Esophagus squamous epithelium (tissue), 4 donors: ENCODE measurements at regions not wholly inside any gene's neighbourhood (a gene's known extent, or its start where the extent isn't known, plus 50 kb on each side); places are given as distances from the start of the nearest gene placed in this dataset.

Source experiments
- CTCF ChIP-seq, 6 experiments: fragments of 450-650 bp in 4 of 6; fragments of 200-600 bp in 2 of 6; sonication (generic) in 2 of 6; IDR thresholded peaks; one replicate each; pipeline ENCODE4 v1.5.1; 2016 to 2019; ENCODE audit warnings: antibody characterized with exemption in 6 of 6, mild to moderate bottlenecking in 4 of 6, moderate library complexity in 4 of 6
- POLR2A ChIP-seq, 4 donors: fragments of 450-650 bp; IDR thresholded peaks; one replicate each; pipeline ENCODE4 v1.6.1; 2017; ENCODE audit warnings: antibody characterized with exemption in 4 of 4, mild to moderate bottlenecking in 4 of 4, moderate library complexity in 3 of 4

GRCh38 chr16:86424985-86425384 lies 85.3 kb upstream of the FOXF1 start:
- TF ChIP-seq CTCF (IDR thresholded peaks at IDR 0.05), result no peak
- TF ChIP-seq POLR2A (IDR thresholded peaks at IDR 0.05), result no peak
